ENCODE measurements at regions not wholly inside any gene's neighbourhood (a gene's known extent, or its start where the extent isn't known, plus 50 kb on each side); places are given as distances from the start of the nearest gene placed in this dataset.

DNA sequence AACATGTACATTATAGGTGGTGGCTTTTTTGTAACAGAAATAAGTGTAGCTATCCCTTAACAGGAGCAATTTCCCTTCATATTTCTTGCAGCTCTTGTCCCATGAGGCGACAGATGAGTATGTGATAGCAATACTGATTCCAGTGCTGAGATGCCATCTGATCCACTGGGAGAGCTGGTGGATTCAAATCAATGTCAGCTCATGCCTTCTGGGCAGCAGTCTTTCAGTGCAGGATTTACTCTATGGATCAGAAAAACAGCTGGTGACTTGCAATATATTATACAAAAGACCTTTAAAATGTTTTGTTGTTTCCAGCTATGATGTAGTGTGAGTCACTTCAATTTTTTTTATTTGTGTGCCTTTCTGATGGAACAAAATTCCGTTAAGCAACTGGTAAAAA lies 259.9 kb upstream of the SASH1 start:
- Mint-ChIP-seq H3K27me3 (ENCODE audit: unreplicated experiment) (no peaks in the 10 kb centered on the region), H3K4me3 (ENCODE audit: unreplicated experiment) (no peak overlapping the region), H3K9me3 (ENCODE audit: unreplicated experiment) (peaks cover 10% of the 10 kb centered on the region), H3K36me3 (ENCODE audit: unreplicated experiment) (no peaks in the 10 kb centered on the region), H3K4me1 (ENCODE audit: unreplicated experiment) (peaks cover 24% of the 10 kb centered on the region), H3K27ac (ENCODE audit: unreplicated experiment) (no peak overlapping the region)
- DNase-seq (ENCODE audit: extremely low spot score, unreplicated experiment) = no peak
- TF ChIP-seq CTCF (IDR thresholded peaks at IDR 0.05) = no peak

- peaks cover 2% of the 10 kb centered on the region for H3K36me3 Mint-ChIP-seq (ENCODE audit: unreplicated experiment)
- H3K27ac Mint-ChIP-seq (ENCODE audit: unreplicated experiment) = peak overlapping the region; percentile 55
- peaks cover 24% of the 10 kb centered on the region for H3K4me1 Mint-ChIP-seq (ENCODE audit: unreplicated experiment)
- DNase-seq (ENCODE audit: extremely low spot score, unreplicated experiment) = no peak
- no peak for TF ChIP-seq CTCF (IDR thresholded peaks at IDR 0.05)
- no peak overlapping the region for H3K4me3 Mint-ChIP-seq (ENCODE audit: unreplicated experiment)
- no peaks in the 10 kb centered on the region for H3K27me3 Mint-ChIP-seq (ENCODE audit: unreplicated experiment)
- peaks cover 22% of the 10 kb centered on the region for H3K9me3 Mint-ChIP-seq (ENCODE audit: unreplicated experiment)
Measured at GRCh38 chr6:148085631-148086331, 256.9 kb upstream of the SASH1 start.

GRCh38 chr6:148086386-148086785 lies 256.3 kb upstream of the SASH1 start:
- DNase-seq (ENCODE audit: extremely low spot score, unreplicated experiment) = no peak
- Mint-ChIP-seq H3K27ac (ENCODE audit: unreplicated experiment) (peak overlapping the region; percentile 6), H3K36me3 (ENCODE audit: unreplicated experiment) (peaks cover 7% of the 10 kb centered on the region), H3K4me3 (ENCODE audit: unreplicated experiment) (no peak overlapping the region), H3K4me1 (ENCODE audit: unreplicated experiment) (peaks cover 24% of the 10 kb centered on the region), H3K27me3 (ENCODE audit: unreplicated experiment) (no peaks in the 10 kb centered on the region), H3K9me3 (ENCODE audit: unreplicated experiment) (peaks cover 28% of the 10 kb centered on the region)
- no peak for TF ChIP-seq CTCF (IDR thresholded peaks at IDR 0.05)

DNA sequence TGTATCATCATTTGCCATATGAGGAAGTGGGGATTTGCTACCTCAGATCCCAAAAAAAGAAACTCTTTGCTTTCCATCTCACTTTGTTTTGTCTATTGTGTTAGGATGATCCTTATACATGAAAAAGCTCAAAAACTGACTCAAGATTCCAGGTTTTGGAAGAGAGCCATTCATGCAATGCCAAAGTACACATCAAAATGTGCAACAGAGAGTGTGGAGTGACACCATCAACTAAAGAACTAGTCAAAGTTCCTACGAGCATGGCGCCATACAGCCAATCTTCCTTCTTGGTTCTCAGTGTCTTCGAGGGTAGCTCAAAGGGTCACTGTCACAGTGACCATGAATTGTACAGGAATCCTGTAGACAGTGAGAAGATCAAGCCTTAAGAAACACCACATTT lies 255.8 kb upstream of the SASH1 start:
- Mint-ChIP-seq H3K27ac (ENCODE audit: unreplicated experiment) (peak overlapping the region; percentile 6), H3K36me3 (ENCODE audit: unreplicated experiment) (peaks cover 7% of the 10 kb centered on the region), H3K27me3 (ENCODE audit: unreplicated experiment) (no peaks in the 10 kb centered on the region), H3K4me1 (ENCODE audit: unreplicated experiment) (peaks cover 24% of the 10 kb centered on the region), H3K4me3 (ENCODE audit: unreplicated experiment) (no peak overlapping the region), H3K9me3 (ENCODE audit: unreplicated experiment) (peaks cover 31% of the 10 kb centered on the region)
- no peak for TF ChIP-seq CTCF (IDR thresholded peaks at IDR 0.05)
- no peak for DNase-seq (ENCODE audit: extremely low spot score, unreplicated experiment)

- no peak for DNase-seq (ENCODE audit: extremely low spot score, unreplicated experiment)
- TF ChIP-seq CTCF (IDR thresholded peaks at IDR 0.05) = no peak
- Mint-ChIP-seq H3K27ac (ENCODE audit: unreplicated experiment) (no peak overlapping the region), H3K4me1 (ENCODE audit: unreplicated experiment) (peaks cover 17% of the 10 kb centered on the region), H3K9me3 (ENCODE audit: unreplicated experiment) (peaks cover 38% of the 10 kb centered on the region), H3K27me3 (ENCODE audit: unreplicated experiment) (no peaks in the 10 kb centered on the region), H3K36me3 (ENCODE audit: unreplicated experiment) (peaks cover 11% of the 10 kb centered on the region), H3K4me3 (ENCODE audit: unreplicated experiment) (no peak overlapping the region)
Measured at GRCh38 chr6:148087659-148088058, 255.0 kb upstream of the SASH1 start.

Data from osteocyte (in vitro differentiated cells).